ENCODE measurements at regions not wholly inside any gene's neighbourhood (a gene's known extent, or its start where the extent isn't known, plus 50 kb on each side); places are given as distances from the start of the nearest gene placed in this dataset.

- TF ChIP-seq, protein P1, sequence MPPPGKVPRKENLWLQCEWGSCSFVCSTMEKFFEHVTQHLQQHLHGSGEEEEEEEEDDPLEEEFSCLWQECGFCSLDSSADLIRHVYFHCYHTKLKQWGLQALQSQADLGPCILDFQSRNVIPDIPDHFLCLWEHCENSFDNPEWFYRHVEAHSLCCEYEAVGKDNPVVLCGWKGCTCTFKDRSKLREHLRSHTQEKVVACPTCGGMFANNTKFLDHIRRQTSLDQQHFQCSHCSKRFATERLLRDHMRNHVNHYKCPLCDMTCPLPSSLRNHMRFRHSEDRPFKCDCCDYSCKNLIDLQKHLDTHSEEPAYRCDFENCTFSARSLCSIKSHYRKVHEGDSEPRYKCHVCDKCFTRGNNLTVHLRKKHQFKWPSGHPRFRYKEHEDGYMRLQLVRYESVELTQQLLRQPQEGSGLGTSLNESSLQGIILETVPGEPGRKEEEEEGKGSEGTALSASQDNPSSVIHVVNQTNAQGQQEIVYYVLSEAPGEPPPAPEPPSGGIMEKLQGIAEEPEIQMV (tag; conservative IDR thresholded peaks at IDR 0.05; ENCODE audit: low read depth) = no peak
- TF ChIP-seq SMAD1 (IDR thresholded peaks at IDR 0.05; ENCODE audit: low read depth, low read length, partially characterized antibody) (no peak), ZNF655 (CRISPR knock-in tag; IDR thresholded peaks at IDR 0.05) (no peak), TARDBP (IDR thresholded peaks at IDR 0.05) (no peak)
- TF ChIP-seq, protein P2, sequence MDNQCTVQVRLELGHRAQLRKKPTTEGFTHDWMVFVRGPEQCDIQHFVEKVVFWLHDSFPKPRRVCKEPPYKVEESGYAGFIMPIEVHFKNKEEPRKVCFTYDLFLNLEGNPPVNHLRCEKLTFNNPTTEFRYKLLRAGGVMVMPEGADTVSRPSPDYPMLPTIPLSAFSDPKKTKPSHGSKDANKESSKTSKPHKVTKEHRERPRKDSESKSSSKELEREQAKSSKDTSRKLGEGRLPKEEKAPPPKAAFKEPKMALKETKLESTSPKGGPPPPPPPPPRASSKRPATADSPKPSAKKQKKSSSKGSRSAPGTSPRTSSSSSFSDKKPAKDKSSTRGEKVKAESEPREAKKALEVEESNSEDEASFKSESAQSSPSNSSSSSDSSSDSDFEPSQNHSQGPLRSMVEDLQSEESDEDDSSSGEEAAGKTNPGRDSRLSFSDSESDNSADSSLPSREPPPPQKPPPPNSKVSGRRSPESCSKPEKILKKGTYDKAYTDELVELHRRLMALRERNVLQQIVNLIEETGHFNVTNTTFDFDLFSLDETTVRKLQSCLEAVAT (IDR thresholded peaks at IDR 0.05) = no peak
These were observed 1115.2 kb upstream of the MIR17HG start (continued) for GRCh38 chr13:90232291-90232690.

DNA sequence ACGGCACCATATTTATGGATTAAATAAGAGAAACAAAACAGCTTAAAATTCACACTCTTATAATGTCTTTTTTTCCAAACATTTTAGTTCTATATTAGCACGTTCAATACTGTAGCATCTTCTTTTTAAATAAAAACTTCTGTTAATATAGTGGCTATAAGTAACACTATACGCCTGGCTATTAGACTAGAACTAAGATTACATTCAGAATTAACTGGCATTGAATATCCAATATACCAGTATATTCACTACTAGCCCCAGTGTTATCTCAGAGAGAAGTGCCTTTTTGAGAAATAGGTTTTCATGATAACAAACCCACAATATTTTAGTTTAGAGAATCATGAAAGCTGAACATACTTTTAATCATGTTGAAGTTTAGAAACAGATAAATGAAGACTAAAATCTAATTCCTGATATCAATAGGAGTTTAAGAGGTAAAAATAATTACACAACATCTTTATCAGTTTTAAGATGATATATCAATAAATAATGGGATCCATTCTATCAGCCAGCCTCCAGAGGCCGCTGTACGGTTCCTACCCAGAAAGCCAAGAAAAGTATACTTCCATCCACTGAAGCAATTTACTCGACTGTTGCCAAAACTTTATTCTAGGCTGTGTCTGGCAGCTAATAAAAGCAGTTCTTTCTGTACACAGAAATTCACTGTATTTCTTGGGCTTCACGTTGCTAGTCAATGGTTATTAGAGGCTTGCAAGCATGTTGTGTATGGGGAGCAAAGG is 1113.4 kb upstream of the MIR17HG start:
- no peak overlapping the region for H3K9ac ChIP-seq (ENCODE audit: insufficient read depth in 1 of 2, low read depth in 2 of 2, low read length in 2 of 2)
- no peak overlapping the region for H3K27ac ChIP-seq (ENCODE audit: extremely low read depth, low read depth, low read length)
- FAIRE-seq = no peak
- H3K9me3 ChIP-seq (replicated peaks; ENCODE audit: control insufficient read depth, insufficient read depth, low read depth, low read length) = no peaks in the 10 kb centered on the region; the same call in 1 of the 2 replicates
- WGBS (ENCODE audit: insufficient coverage, low coverage, missing lambda C conversion rate) = under 1% methylated on average over 7 of the region's 7 CpGs
- ChIA-PET CTCF (ENCODE audit: low intra/inter-chr PET ratio) (interaction anchor here (0.5 kb wide), 1 partner anchor 268 kb away, joined by 3 read pairs; no protein-coding TSS in a partner anchor), POLR2A (interaction anchor here (0.7 kb wide), 1 partner anchor 342 kb away, joined by 3 read pairs; no protein-coding TSS in a partner anchor)
- intact Hi-C loops (cut with micrococcal nuclease) (no loop called here), in situ Hi-C loops (cut with MboI) (no loop called here)
- DNase-seq (ENCODE audit: extremely low read depth in 1 of 4, low spot score in 3 of 4) = no peak
- no peaks in the 10 kb centered on the region for H4K20me1 ChIP-seq (replicated peaks; ENCODE audit: control insufficient read depth, insufficient read depth, low read length)
- H3K79me2 ChIP-seq (ENCODE audit: control insufficient read depth, insufficient read depth, low read length) = no peaks in the 10 kb centered on the region
- no peak overlapping the region for H2AFZ ChIP-seq (ENCODE audit: low read depth, low read length)
- no peaks in the 10 kb centered on the region for H3K4me1 ChIP-seq (replicated peaks in 1 of 2; ENCODE audit: control insufficient read depth in 2 of 2, insufficient read depth in 2 of 2, low read length in 2 of 2)
- H3K27me3 ChIP-seq (ENCODE audit: control insufficient read depth in 2 of 2, insufficient read depth in 2 of 2, low read length in 2 of 2) = no peaks in the 10 kb centered on the region
- ATAC-seq = no peak
- H3K36me3 ChIP-seq (ENCODE audit: control insufficient read depth, insufficient read depth, low read length) = no peaks in the 10 kb centered on the region
- H3K4me2 ChIP-seq (ENCODE audit: insufficient read depth, low read length) = no peak overlapping the region
- H3K4me3 ChIP-seq = no peak overlapping the region
- H3K9me1 ChIP-seq (ENCODE audit: control insufficient read depth, insufficient read depth, low read length) = no peaks in the 10 kb centered on the region
- no TSS peak for BruUV-seq (replicated peaks)
- 0 out of 2 replicates have a peak, but pooled peaks have one; percentile 70 for TF ChIP-seq ZNF655 (CRISPR knock-in tag; IDR thresholded peaks at IDR 0.05)
- TF ChIP-seq ESRRB (CRISPR knock-in tag; IDR thresholded peaks at IDR 0.05; ENCODE audit: borderline replicate concordance) = 0 out of 2 replicates have a peak, but pooled peaks have one; percentile 52
- TF ChIP-seq CTBP1 (IDR thresholded peaks at IDR 0.05; ENCODE audit: borderline replicate concordance) = no peak
- no peak for TF ChIP-seq FOXK1 (CRISPR knock-in tag; IDR thresholded peaks at IDR 0.05; ENCODE audit: borderline replicate concordance)
- peak; percentile 74; the same call in 1 of the 2 replicates for TF ChIP-seq HEY1 (CRISPR knock-in tag; IDR thresholded peaks at IDR 0.05; ENCODE audit: borderline replicate concordance)
- 0 out of 2 replicates have a peak, but pooled peaks have one; percentile 19 for TF ChIP-seq CEBPB (tag; IDR thresholded peaks at IDR 0.05)
- TF ChIP-seq, protein P3, sequence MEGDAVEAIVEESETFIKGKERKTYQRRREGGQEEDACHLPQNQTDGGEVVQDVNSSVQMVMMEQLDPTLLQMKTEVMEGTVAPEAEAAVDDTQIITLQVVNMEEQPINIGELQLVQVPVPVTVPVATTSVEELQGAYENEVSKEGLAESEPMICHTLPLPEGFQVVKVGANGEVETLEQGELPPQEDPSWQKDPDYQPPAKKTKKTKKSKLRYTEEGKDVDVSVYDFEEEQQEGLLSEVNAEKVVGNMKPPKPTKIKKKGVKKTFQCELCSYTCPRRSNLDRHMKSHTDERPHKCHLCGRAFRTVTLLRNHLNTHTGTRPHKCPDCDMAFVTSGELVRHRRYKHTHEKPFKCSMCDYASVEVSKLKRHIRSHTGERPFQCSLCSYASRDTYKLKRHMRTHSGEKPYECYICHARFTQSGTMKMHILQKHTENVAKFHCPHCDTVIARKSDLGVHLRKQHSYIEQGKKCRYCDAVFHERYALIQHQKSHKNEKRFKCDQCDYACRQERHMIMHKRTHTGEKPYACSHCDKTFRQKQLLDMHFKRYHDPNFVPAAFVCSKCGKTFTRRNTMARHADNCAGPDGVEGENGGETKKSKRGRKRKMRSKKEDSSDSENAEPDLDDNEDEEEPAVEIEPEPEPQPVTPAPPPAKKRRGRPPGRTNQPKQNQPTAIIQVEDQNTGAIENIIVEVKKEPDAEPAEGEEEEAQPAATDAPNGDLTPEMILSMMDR (IDR thresholded peaks at IDR 0.05 in 2 of 3, conservative IDR thresholded peaks at IDR 0.05 in 1 of 3; ENCODE audit: insufficient read depth in 2 of 3, low read depth in 1 of 3, low read length in 3 of 3) = peak in 2 of 3 experiments; percentile 40 to 51; a peak in 3 of 6 replicates

All from K562 (cell line).